Adipocyte (in vitro differentiated cells): ENCODE measurements at regions not wholly inside any gene's neighbourhood (a gene's known extent, or its start where the extent isn't known, plus 50 kb on each side); places are given as distances from the start of the nearest gene placed in this dataset.
A peak's percentile ranks its signal among the peaks of the same experiment; 100 is the strongest.
"Not testable (repeated sequence)": the region's sequence is repeated elsewhere in the genome, so short reads cannot be mapped to it uniquely, and the experiment has no call there.

Experiments
- DNase-seq: peaks from one replicate; pipeline ENCODE4 v3.0.0-alpha.2; 2015; ENCODE audit warnings: low read depth
- H3K27me3 ChIP-seq: replicated peaks from 2 replicates; pipeline ENCODE4 v1.7.0; 2013; ENCODE audit warnings: mild to moderate bottlenecking, low read length, moderate library complexity; ENCODE audit not compliant: control insufficient read depth, insufficient read depth
- H3K36me3 ChIP-seq: 2 replicates; pipeline ENCODE4 v1.7.0; 2013; ENCODE audit warnings: low read length, mild to moderate bottlenecking, moderate library complexity; ENCODE audit not compliant: control insufficient read depth, insufficient read depth, severe bottlenecking
- H3K4me1 ChIP-seq: 2 replicates; pipeline ENCODE4 v1.7.0; 2013; ENCODE audit warnings: mild to moderate bottlenecking, low read length, moderate library complexity; ENCODE audit not compliant: control insufficient read depth, insufficient read depth
- H3K4me3 ChIP-seq: 2 replicates; pipeline ENCODE4 v1.7.0; 2013; ENCODE audit warnings: mild to moderate bottlenecking, low read length, moderate library complexity
- H3K9ac ChIP-seq: 2 replicates; pipeline ENCODE4 v1.7.0; 2013; ENCODE audit warnings: mild to moderate bottlenecking, low read length, moderate library complexity
- H3K9me3 ChIP-seq: 2 replicates; pipeline ENCODE4 v1.7.0; 2013; ENCODE audit warnings: mild to moderate bottlenecking, low read length, moderate library complexity; ENCODE audit not compliant: control insufficient read depth

DNA sequence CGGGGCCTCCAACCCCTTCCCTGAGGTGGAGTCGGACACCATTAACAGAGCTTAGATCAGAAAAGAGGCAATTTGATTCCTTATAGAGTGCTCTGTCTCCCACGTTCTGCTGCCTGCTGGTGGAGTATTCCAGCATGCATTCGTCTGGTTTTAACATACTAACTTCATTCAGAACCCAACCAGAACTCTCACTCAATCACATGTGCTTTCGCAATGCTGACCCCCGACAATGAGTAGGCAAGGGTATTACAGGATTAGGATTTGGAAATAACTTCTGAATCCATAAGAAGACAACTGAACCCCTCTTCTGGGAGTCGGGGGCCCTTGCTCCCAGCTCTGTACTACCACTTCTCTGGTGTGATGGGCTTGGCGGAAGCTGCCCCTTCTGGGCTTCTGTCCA is 55.7 kb upstream of the HABP2 start:
- Histone ChIP-seq H3K4me3 (no peak overlapping the region), H3K9me3 (peaks cover 6% of the 10 kb centered on the region), H3K4me1 (peaks cover 59% of the 10 kb centered on the region), H3K27me3 (no peaks in the 10 kb centered on the region), H3K9ac (peak overlapping the region; percentile 55), H3K36me3 (no peaks in the 10 kb centered on the region)
- DNase-seq, result peak; percentile 27

DNA sequence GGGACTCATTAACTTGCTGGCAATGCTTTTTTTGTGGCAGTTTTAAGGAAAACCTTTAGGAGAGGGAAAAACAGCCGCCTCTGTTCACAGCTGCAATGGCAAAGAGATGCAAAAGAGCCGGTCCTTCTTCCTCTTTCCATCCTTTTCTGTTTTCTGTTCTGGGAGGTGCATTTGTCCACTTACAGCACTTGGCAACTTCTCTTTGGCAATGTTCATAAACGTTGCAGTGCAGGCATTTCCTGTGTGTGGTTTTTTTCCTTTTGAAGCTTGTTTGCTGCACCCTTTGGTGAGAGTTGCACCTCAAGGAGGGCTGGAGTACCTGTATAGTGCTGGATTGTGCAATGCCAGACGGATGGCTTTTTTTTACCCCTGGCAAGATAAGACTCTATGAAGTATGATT is 53.9 kb upstream of the HABP2 start:
- DNase-seq, result peak; percentile 41
- H3K9ac ChIP-seq, result no peak overlapping the region
- peaks cover 41% of the 10 kb centered on the region for H3K4me1 ChIP-seq
- H3K4me3 ChIP-seq, result no peak overlapping the region
- no peaks in the 10 kb centered on the region for H3K36me3 ChIP-seq
- peaks cover 8% of the 10 kb centered on the region for H3K9me3 ChIP-seq
- H3K27me3 ChIP-seq, result peaks cover 4% of the 10 kb centered on the region

DNA sequence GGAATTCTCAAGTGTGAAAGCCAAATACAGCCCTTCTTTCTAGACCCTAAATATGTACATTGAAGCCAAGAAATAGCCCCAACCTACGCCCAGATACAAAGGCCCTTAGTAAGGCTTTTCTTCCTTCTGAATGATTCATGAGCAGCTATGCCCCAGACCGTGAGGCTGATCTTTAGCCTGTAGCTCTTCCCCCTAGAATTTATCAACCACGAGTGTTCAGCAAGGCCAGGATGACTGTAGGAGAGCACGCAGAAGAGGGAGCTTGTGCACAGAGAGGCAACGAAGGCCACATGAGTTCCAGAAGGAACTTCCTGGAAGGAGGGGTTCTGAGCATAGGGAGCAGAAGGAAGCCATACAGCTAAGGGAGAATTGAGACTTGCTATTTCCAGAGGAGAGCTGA is 53.0 kb upstream of the HABP2 start:
- no peak overlapping the region for H3K4me3 ChIP-seq
- H3K4me1 ChIP-seq, result peaks cover 33% of the 10 kb centered on the region
- no peak overlapping the region for H3K9ac ChIP-seq
- no peaks in the 10 kb centered on the region for H3K36me3 ChIP-seq
- H3K27me3 ChIP-seq, result peaks cover 4% of the 10 kb centered on the region
- peaks cover 8% of the 10 kb centered on the region for H3K9me3 ChIP-seq
- no peak for DNase-seq

DNA sequence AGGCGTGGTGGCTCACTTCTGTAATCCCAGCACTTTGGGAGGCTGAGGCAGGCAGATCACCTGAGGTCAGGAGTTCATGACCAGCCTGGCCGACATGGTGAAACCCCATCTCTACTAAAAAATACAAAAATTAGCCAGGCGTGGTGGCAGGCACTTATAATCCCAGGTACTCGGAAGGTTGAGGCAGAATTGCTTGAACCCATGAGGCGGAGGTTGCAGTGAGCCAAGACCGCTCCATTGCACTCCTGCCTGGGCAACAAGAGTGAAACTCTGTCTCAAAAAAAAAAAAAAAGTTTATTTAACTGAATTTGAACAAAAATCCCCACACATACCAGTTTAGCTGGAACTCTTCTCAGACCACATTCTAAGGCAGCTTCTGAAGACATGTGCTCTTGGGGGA is 51.8 kb upstream of the HABP2 start:
- not testable (repeated sequence) for DNase-seq, H3K4me3 ChIP-seq, H3K27me3 ChIP-seq, H3K9ac ChIP-seq, H3K9me3 ChIP-seq, H3K36me3 ChIP-seq
- H3K4me1 ChIP-seq, result peaks cover 20% of the 10 kb centered on the region
